ENCODE measurements at regions not wholly inside any gene's neighbourhood (a gene's known extent, or its start where the extent isn't known, plus 50 kb on each side); places are given as distances from the start of the nearest gene placed in this dataset.
A peak's percentile ranks its signal among the peaks of the same experiment; 100 is the strongest.
"Not testable (repeated sequence)": the region's sequence is repeated elsewhere in the genome, so short reads cannot be mapped to it uniquely, and the experiment has no call there.

GRCh38 chr6:141877275-141877983, 255.3 kb upstream of the GJE1 start:
- no peak for DNase-seq (ENCODE audit: low spot score)

DNA sequence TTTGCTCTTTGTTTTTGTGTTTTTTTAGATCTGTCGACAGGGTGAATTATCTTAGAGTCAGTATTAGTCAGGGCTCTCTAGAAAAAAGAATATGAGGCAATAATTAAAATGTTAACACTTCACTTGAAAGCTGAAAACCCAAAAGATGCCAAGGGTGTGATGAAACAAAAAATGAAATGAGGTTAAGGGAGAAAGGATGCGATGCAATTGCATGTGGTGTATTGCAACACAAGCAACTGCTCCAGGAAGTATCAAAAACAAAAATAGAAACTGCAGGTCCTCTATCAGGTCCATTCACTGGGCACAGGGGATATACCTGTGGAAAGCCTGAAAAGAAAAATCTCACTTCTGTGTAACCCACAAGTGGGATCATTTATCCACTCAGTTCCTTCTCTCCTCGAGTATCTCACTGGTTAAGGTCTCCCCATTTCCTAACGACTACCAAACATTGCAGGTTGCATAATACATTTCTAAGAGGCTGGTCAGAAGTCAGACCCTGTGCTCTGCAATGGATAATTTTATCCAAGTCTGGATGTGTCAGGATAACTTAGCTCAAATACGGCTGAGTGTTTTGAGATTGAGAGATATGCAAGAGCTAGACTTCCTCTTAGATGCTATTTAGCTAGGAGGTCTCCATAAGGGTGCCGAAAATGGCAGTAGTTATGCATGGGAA, 257.7 kb upstream of the GJE1 start:
- DNase-seq (ENCODE audit: low spot score) = peak; percentile 0

- DNase-seq (ENCODE audit: low spot score) = not testable (repeated sequence)
These were observed 263.2 kb upstream of the GJE1 start for GRCh38 chr6:141869509-141869908.

DNA sequence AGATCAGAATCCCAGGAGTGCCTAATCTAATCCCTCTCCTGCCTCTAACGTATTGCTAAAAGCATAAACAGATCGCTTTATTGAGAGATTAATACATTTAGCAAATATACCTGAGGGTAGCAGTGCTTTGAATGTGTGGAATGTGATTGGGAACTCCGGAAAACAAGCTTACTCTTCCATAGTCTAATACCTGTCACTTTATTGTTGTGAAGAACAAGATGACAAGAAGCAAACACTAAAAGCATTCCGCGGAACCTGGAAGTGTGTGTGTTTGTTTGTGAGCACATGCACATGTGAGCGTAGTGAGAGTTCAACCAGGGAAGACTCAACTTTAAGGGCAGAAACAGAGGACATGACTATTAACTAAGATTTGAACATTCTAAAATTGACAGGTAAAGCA, 265.0 kb upstream of the GJE1 start:
- DNase-seq (ENCODE audit: low spot score) = no peak

DNA sequence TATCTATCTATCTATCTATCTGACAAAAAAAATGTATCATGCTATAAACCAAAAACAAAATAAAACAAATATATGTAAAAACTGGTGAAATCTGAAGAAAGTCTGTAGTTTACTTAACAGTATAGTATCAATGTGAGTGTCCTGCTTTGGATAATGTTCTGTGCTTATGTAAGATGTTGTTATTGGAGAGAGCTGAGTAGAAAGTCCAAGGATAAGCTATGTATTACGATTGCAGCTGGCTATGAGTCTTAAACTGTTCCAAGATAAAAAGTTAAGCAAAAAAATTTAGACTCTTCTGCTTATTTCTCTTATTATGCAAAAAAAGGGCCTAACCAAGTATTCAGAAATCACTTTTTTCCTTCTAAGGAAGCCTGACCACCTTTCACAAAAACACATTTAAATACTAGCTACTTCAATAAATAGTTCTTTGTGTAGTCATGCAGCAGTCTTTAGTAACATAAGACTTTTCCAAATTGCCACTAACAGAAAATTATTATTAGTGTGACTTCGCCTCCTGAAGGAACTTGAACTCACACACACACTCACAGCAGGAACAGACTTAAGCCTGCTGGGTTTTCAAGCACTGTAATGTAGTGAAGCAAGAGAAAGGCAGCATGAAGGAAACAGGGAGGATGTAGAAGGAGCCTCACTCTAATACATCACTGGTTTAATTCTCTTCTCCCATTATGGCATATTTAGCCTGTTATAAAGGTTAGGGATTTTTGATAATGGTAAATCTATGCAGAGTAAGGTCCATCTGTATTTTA, 265.8 kb upstream of the GJE1 start:
- DNase-seq (ENCODE audit: low spot score) = no peak

- no peak for DNase-seq (ENCODE audit: low spot score)
These were observed 281.7 kb upstream of the GJE1 start for GRCh38 chr6:141851063-141851462.

DNA sequence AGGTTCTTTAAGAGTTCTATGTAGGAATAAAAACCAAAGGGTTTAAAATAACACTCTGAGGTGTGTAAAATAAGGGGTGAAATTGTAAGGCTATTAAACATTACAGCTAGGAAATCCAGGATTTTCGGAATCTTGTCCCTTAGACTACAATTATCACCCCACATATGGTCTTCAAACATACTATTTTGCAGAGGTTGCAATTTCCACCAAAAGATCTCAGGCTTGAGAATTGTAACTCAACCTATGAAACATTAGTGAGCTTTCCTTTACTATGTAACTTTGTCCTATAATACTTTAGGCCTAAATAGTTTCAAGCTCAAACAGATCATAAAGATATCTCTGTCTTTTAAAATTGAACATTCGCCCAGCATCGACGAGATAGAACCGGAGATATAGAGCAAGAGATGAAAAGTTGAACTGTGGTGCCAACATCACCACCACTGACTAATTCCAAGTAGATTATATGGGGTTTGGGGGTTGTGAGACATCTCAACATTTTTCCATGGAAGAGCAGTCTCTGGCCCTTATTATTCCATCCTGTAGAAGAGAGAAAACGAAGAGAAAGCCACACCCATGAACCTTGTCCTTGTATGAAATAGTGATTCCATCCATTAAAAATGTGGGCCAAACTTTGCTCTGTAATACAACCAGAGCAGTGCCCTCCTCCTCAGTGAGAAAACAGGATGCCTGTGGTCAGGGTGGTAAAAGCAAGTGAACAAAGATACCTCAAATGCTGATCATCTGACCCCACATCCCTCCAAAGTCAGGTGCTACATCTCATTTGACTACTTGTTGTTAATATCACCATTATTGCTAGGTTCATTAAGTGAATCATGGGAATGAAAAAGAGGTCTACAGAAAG, 284.5 kb upstream of the GJE1 start:
- DNase-seq (ENCODE audit: low spot score) = peak; percentile 71

DNA sequence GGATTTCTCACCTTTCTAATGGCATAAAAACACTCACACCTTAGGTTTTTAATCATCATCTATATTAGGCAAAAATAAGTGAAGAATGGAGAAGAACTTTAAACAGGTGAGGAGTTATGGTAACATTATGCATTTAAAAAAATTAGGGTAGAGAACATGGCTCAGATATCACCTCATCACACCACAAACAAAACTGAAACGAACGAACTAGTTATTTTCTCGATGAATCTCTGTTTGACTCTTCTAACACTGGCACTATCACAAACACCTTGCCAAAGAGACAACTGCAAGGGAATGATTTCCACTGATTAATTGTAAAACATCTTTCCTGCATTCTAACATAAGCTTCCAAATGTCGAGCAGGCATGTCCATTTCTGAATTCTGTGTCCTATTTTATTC, 286.1 kb upstream of the GJE1 start:
- no peak for DNase-seq (ENCODE audit: low spot score)

DNA sequence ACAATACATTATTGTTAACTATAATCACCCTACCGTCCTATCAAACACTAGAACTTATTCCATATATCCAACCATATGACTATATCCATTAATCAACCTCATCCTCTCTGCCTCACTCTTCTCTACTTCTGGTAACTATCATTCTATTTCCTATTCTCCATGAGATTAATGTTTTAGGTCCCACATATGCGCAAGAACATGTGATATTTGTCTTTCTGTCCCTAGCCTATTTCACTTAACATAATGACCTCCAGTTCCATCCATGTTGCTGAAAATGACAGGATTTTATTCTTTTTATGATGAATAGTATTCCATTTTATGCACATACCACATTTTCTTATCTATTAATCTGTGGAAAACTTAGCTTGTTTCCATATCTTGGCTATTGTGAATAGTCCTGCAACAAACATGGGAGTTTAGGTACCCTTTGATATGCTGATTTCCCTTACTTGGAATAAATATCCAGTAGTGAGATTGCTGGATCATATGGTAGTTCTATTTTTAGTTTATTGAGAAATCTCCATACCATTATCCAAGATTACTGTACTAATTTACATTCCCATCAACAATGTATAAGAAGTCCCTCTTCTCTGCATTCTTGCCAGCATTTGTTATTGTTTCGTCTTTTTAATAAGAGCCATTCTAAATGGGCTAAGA, 289.4 kb upstream of the GJE1 start:
- DNase-seq (ENCODE audit: low spot score) = no peak

DNA sequence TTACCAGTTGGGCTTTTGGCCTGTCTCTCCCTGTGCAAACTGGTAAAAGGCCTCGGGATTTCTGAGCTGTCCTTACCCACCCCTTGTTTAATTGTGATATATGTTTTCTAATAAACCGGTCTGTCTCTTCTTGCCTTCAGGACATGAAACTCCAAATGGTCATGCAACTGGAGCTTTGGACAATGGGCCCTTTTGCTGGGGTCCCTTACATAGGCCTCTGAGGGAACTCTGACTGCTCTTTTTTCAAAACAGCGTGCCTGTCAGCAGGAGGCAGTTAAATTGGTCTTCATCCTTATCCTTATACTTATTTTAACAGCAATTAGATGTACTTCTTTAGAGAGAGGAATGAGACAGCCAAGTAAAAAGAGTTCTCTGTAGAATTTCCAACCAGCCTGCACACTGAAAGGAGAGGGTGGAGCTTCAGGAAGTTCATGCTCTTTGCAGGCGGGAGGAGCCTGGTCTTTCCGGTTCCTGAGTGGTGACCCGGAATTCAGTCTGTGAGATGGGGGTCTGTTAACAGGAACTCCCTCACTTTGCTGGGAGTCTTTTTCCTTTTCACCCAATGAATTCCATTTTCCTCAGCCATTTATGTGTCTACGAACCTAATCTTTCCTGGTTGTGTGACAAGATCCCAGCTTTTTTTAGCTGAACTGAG, 299.6 kb upstream of the GJE1 start:
- no peak for DNase-seq (ENCODE audit: low spot score)

- no peak for DNase-seq (ENCODE audit: low spot score)
These were observed 302.2 kb upstream of the GJE1 start for GRCh38 chr6:141830530-141830929.

DNA sequence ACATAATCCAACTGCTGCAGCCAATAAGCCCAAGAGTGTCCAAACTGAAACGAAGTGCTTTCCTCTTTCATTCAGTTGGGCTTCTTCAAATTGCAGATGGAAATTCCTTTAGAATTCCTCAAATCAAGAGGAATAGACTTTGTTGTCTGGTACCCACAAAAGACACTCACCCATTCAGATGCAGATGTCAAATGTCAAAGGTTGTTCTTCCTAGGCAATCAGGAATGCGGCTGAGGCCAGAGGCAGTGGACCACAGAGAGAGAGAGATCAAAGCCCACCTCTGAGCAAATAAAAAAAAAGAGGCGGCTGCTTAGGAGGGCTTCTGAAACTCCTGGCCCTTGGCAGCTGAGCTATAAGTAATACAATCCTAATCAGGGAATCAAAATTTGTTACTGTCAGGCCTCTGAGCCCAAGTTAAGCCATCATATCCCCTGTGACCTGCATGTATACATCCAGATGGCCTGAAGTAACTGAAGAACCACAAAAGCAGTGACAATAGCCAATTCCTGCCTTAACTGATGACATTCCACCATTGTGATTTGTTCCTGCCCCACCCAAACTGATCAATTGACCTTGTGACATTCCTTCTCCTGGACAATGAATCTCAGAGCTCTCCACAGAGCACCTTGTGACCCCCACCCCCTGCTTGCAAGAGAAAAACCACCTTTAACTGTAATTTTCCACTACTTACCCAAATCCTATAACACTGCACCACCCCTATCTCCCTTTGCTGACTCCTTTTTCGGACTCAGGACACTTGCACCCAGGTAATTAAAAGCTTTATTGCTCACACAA, 303.0 kb upstream of the GJE1 start:
- no peak for DNase-seq (ENCODE audit: low spot score)

- no peak for DNase-seq (ENCODE audit: low spot score)
These were observed 308.4 kb upstream of the GJE1 start for GRCh38 chr6:141824350-141824749.

DNA sequence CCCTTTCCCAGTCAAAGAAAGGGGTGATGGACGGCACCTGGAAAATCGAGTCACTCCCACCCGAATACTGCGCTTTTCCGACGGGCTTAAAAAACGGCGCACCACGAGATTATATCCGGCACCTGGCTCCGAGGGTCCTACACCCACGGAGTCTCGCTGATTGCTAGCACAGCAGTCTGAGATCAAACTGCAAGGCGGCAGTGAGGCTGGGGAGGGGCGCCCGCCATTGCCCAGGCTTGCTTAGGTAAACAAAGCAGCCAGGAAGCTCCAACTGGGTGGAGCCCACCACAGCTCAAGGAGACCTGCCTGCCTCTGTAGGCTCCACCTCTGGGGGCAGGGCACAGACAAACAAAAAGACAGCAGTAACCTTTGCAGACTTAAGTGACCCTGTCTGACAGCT, 317.7 kb upstream of the GJE1 start:
- DNase-seq (ENCODE audit: low spot score) = not testable (repeated sequence)

DNA sequence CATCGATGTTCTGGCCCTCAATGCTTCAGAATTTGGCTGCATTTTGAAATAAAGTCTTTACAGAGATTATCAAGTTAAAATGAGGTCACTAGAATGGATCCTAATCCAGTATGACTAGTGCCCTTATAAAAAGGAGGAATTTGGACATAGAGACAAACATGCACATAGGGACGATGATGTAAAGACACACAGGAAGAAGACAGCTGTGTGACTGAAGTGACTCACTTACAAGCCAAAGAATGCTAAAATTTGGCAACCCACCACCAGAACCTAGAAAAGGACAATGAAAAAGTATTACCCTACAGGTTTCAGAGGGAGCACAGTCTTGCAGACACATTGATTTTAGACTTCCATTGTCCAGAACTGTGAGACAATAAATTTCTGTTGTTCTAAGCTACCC, 322.8 kb upstream of the GJE1 start:
- DNase-seq (ENCODE audit: low spot score) = no peak

- DNase-seq (ENCODE audit: low spot score) = no peak
These were observed 324.1 kb upstream of the GJE1 start for GRCh38 chr6:141808662-141809061.

DNA sequence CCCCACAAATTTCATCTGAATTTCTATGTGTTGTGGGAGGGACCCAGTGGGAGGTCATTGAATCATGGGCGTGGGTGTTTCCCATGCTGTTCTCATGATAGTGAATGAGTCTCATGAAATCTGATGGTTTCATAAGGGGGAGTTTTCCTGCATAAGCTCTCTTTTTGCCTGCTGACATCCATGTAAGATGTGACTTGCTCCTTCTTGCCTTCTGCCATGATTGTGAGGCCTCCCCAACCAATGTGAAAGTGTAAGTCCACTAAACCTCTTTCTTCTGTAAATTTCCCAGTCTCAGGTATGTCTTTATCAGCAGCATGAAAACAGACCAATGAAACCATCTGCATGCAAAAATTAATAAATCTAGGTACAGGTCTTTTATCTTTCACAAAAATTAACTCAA, 331.8 kb upstream of the GJE1 start:
- DNase-seq (ENCODE audit: low spot score) = not testable (repeated sequence)

- DNase-seq (ENCODE audit: low spot score) = no peak
These were observed 341.8 kb upstream of the GJE1 start for GRCh38 chr6:141790921-141791320.

- DNase-seq (ENCODE audit: low spot score) = no peak
These were observed 344.6 kb upstream of the GJE1 start for GRCh38 chr6:141788096-141788495.

- no peak for DNase-seq (ENCODE audit: low spot score)
These were observed 349.1 kb upstream of the GJE1 start for GRCh38 chr6:141783585-141783984.
